SU-DHL-6 (cell line): ENCODE measurements at regions not wholly inside any gene's neighbourhood (a gene's known extent, or its start where the extent isn't known, plus 50 kb on each side); places are given as distances from the start of the nearest gene placed in this dataset.

Source experiments
- H2AFZ ChIP-seq: fragments of 200-600 bp; sonication (generic); 2 replicates; pipeline ENCODE4 v1.6.1; 2014; ENCODE audit warnings: low read depth, mild to moderate bottlenecking, moderate library complexity, mixed read lengths, antibody characterized with exemption, low read length; ENCODE audit not compliant: severe bottlenecking
- H3F3A ChIP-seq: fragments of 200-600 bp; shearing (Covaris generic); 2 replicates; pipeline ENCODE4 v1.6.0; 2016; ENCODE audit warnings: antibody characterized with exemption, mild to moderate bottlenecking; ENCODE audit not compliant: insufficient read depth
- H3K27ac ChIP-seq: fragments of 200-600 bp; sonication (generic); 2 replicates; pipeline ENCODE4 v1.5.1; 2016; ENCODE audit warnings: low read depth, mild to moderate bottlenecking, low read length, moderate library complexity, mixed read lengths
- H3K27me3 ChIP-seq: fragments of 200-600 bp; sonication (generic), shearing (Covaris generic); 2 replicates; pipeline ENCODE4 v1.6.0; 2014; ENCODE audit warnings: mild to moderate bottlenecking, low read length
- H3K36me3 ChIP-seq: fragments of 200-600 bp; sonication (generic); 2 replicates; pipeline ENCODE4 v1.6.1; 2014; ENCODE audit warnings: mild to moderate bottlenecking, low read length, mixed read lengths
- H3K4me2 ChIP-seq: fragments of 300-600, 200-600 bp; shearing (Covaris generic), sonication (generic); 2 replicates; pipeline ENCODE4 v1.6.0; 2014; ENCODE audit warnings: low read length, low read depth, mild to moderate bottlenecking; ENCODE audit not compliant: poor library complexity, severe bottlenecking
- H3K4me3 ChIP-seq: fragments of 200-600 bp; sonication (generic); 2 replicates; pipeline ENCODE4 v1.5.1; 2014; ENCODE audit warnings: antibody characterized with exemption, low read length, mild to moderate bottlenecking, mixed read lengths; ENCODE audit not compliant: insufficient read depth, poor library complexity, severe bottlenecking
- H3K79me2 ChIP-seq: fragments of 200-600 bp; sonication (generic); 2 replicates; pipeline ENCODE4 v1.6.1; 2014; ENCODE audit warnings: mild to moderate bottlenecking, low read length, moderate library complexity; ENCODE audit not compliant: insufficient read depth
- H3K9ac ChIP-seq: fragments of 200-600 bp; sonication (generic); 2 replicates; pipeline ENCODE4 v1.7.0; 2014; ENCODE audit warnings: mild to moderate bottlenecking, low read length
- H3K9me2 ChIP-seq: fragments of 200-600 bp; sonication (generic); replicated peaks from 2 replicates; pipeline ENCODE4 v1.6.1; 2014; ENCODE audit warnings: low read length; ENCODE audit not compliant: insufficient read depth
- H3K9me3 ChIP-seq: fragments of 200-600 bp; sonication (generic); 2 replicates; pipeline ENCODE4 v1.6.1; 2014; ENCODE audit warnings: low read length, mixed read lengths; ENCODE audit not compliant: insufficient read depth
- H4K20me1 ChIP-seq: fragments of 200-600 bp; sonication (generic); 2 replicates; pipeline ENCODE4 v1.6.1; 2014; ENCODE audit warnings: low read depth, mild to moderate bottlenecking, antibody characterized with exemption, low read length, moderate library complexity, mixed read lengths
- EZH2phosphoT487 ChIP-seq: fragments of 200-600 bp; sonication (generic), shearing (Covaris generic); conservative IDR thresholded peaks from 2 replicates; pipeline ENCODE4 v1.6.1; 2018; ENCODE audit warnings: mild to moderate bottlenecking, antibody characterized with exemption, low read length, moderate library complexity, mixed read lengths
- TF ChIP-seq, protein P1 (sequence below): fragments of 200-600 bp; sonication (generic); IDR thresholded peaks from one replicate; pipeline ENCODE4 v1.5.1; 2017; ENCODE audit warnings: antibody characterized with exemption, mild to moderate bottlenecking, low read length, moderate library complexity; ENCODE audit not compliant: insufficient read depth, poor library complexity, severe bottlenecking

- TF ChIP-seq, protein P1, sequence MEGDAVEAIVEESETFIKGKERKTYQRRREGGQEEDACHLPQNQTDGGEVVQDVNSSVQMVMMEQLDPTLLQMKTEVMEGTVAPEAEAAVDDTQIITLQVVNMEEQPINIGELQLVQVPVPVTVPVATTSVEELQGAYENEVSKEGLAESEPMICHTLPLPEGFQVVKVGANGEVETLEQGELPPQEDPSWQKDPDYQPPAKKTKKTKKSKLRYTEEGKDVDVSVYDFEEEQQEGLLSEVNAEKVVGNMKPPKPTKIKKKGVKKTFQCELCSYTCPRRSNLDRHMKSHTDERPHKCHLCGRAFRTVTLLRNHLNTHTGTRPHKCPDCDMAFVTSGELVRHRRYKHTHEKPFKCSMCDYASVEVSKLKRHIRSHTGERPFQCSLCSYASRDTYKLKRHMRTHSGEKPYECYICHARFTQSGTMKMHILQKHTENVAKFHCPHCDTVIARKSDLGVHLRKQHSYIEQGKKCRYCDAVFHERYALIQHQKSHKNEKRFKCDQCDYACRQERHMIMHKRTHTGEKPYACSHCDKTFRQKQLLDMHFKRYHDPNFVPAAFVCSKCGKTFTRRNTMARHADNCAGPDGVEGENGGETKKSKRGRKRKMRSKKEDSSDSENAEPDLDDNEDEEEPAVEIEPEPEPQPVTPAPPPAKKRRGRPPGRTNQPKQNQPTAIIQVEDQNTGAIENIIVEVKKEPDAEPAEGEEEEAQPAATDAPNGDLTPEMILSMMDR = no peak
- TF ChIP-seq EZH2phosphoT487 = no peak
- Histone ChIP-seq H3F3A (no peaks in the 10 kb centered on the region), H3K9ac (no peak overlapping the region), H3K27me3 (no peaks in the 10 kb centered on the region), H3K27ac (no peak overlapping the region), H3K9me3 (no peaks in the 10 kb centered on the region), H3K79me2 (no peaks in the 10 kb centered on the region), H2AFZ (no peak overlapping the region), H3K4me3 (no peak overlapping the region), H3K4me2 (no peak overlapping the region), H3K9me2 (no peaks in the 10 kb centered on the region), H4K20me1 (no peaks in the 10 kb centered on the region), H3K36me3 (no peaks in the 10 kb centered on the region)
Observed at GRCh38 chr18:78414302-78414701, 565.3 kb upstream of the SALL3 start.

GRCh38 chr18:78416853-78417252 is 562.8 kb upstream of the SALL3 start:
- H3K27ac ChIP-seq = no peak overlapping the region
- no peak overlapping the region for H3K9ac ChIP-seq
- no peaks in the 10 kb centered on the region for H3K36me3 ChIP-seq
- H3K27me3 ChIP-seq = no peaks in the 10 kb centered on the region
- H2AFZ ChIP-seq = no peak overlapping the region
- H3K4me2 ChIP-seq = no peak overlapping the region
- H3K9me3 ChIP-seq = no peaks in the 10 kb centered on the region
- TF ChIP-seq EZH2phosphoT487 = no peak
- TF ChIP-seq, protein P1 = no peak
- H3K79me2 ChIP-seq = no peaks in the 10 kb centered on the region
- no peaks in the 10 kb centered on the region for H4K20me1 ChIP-seq
- no peaks in the 10 kb centered on the region for H3K9me2 ChIP-seq
- H3K4me3 ChIP-seq = no peak overlapping the region
- H3F3A ChIP-seq = no peaks in the 10 kb centered on the region

- TF ChIP-seq EZH2phosphoT487 = no peak
- TF ChIP-seq, protein P1 = no peak
- Histone ChIP-seq H2AFZ (no peak overlapping the region), H3K79me2 (no peaks in the 10 kb centered on the region), H3K9ac (no peak overlapping the region), H3F3A (no peaks in the 10 kb centered on the region), H4K20me1 (no peaks in the 10 kb centered on the region), H3K4me2 (no peak overlapping the region), H3K27ac (no peak overlapping the region), H3K4me3 (no peak overlapping the region), H3K36me3 (no peaks in the 10 kb centered on the region), H3K27me3 (no peaks in the 10 kb centered on the region), H3K9me3 (no peaks in the 10 kb centered on the region), H3K9me2 (no peaks in the 10 kb centered on the region)
Observed at GRCh38 chr18:78418379-78418778, 561.2 kb upstream of the SALL3 start.

- H3K9me2 ChIP-seq = no peaks in the 10 kb centered on the region
- no peaks in the 10 kb centered on the region for H3K36me3 ChIP-seq
- H3K27ac ChIP-seq = no peak overlapping the region
- no peaks in the 10 kb centered on the region for H4K20me1 ChIP-seq
- no peak overlapping the region for H2AFZ ChIP-seq
- no peaks in the 10 kb centered on the region for H3K27me3 ChIP-seq
- H3K4me3 ChIP-seq = no peak overlapping the region
- H3K9ac ChIP-seq = no peak overlapping the region
- TF ChIP-seq, protein P1 = no peak
- TF ChIP-seq EZH2phosphoT487 = no peak
- H3K4me2 ChIP-seq = no peak overlapping the region
- no peaks in the 10 kb centered on the region for H3K9me3 ChIP-seq
- no peaks in the 10 kb centered on the region for H3K79me2 ChIP-seq
- no peaks in the 10 kb centered on the region for H3F3A ChIP-seq
Observed at GRCh38 chr18:78419171-78419570, 560.4 kb upstream of the SALL3 start.
